ENCODE measurements at regions not wholly inside any gene's neighbourhood (a gene's known extent, or its start where the extent isn't known, plus 50 kb on each side); places are given as distances from the start of the nearest gene placed in this dataset.
"Not testable (repeated sequence)": the region's sequence is repeated elsewhere in the genome, so short reads cannot be mapped to it uniquely, and the experiment has no call there.

- DNase-seq (ENCODE audit: low spot score) = no peak
- no peak for ATAC-seq
Measured at GRCh38 chr5:122665051-122665450, 109.8 kb upstream of the SNX2 start.

- no peak for ATAC-seq
Measured at GRCh38 chr5:122668552-122668951, 106.3 kb upstream of the SNX2 start.

GRCh38 chr5:122669709-122670108 is 105.2 kb upstream of the SNX2 start:
- not testable (repeated sequence) for DNase-seq (ENCODE audit: low spot score); ATAC-seq

More at GRCh38 chr5:122668552-122668951, 106.3 kb upstream of the SNX2 start:
- DNase-seq (ENCODE audit: low spot score) = no peak

GRCh38 chr5:122673343-122673742 is 101.5 kb upstream of the SNX2 start:
- no peak for DNase-seq (ENCODE audit: low spot score)
- no peak for ATAC-seq

GRCh38 chr5:122674385-122674784 is 100.5 kb upstream of the SNX2 start:
- DNase-seq (ENCODE audit: low spot score) = no peak
- ATAC-seq = no peak

GRCh38 chr5:122680623-122681350 is 94.1 kb upstream of the SNX2 start:
- no peak for ATAC-seq
- no peak for DNase-seq (ENCODE audit: low spot score)

GRCh38 chr5:122683631-122684030 is 91.2 kb upstream of the SNX2 start:
- no peak for ATAC-seq
- DNase-seq (ENCODE audit: low spot score) = no peak

- DNase-seq (ENCODE audit: low spot score) (no peak), ATAC-seq (no peak)
Measured at GRCh38 chr5:122690266-122690665, 84.6 kb upstream of the SNX2 start.

GRCh38 chr5:122691931-122692330 is 82.9 kb upstream of the SNX2 start:
- ATAC-seq (no peak), DNase-seq (ENCODE audit: low spot score) (no peak)

- DNase-seq (ENCODE audit: low spot score) (no peak), ATAC-seq (no peak)
Measured at GRCh38 chr5:122693963-122694362, 80.9 kb upstream of the SNX2 start.

- ATAC-seq (no peak), DNase-seq (ENCODE audit: low spot score) (no peak)
Measured at GRCh38 chr5:122694884-122695283, 80.0 kb upstream of the SNX2 start.

- not testable (repeated sequence) for ATAC-seq; DNase-seq (ENCODE audit: low spot score)
Measured at GRCh38 chr5:122696735-122697134, 78.1 kb upstream of the SNX2 start.

- DNase-seq (ENCODE audit: low spot score) (no peak), ATAC-seq (no peak)
Measured at GRCh38 chr5:122697191-122697590, 77.7 kb upstream of the SNX2 start.

- DNase-seq (ENCODE audit: low spot score) (no peak), ATAC-seq (no peak)
Measured at GRCh38 chr5:122699201-122699600, 75.7 kb upstream of the SNX2 start.

GRCh38 chr5:122701640-122702523 is 73.0 kb upstream of the SNX2 start:
- DNase-seq (ENCODE audit: low spot score) (no peak), ATAC-seq (no peak)

- DNase-seq (ENCODE audit: low spot score) (no peak), ATAC-seq (no peak)
Measured at GRCh38 chr5:122702524-122702875, 72.4 kb upstream of the SNX2 start.

GRCh38 chr5:122703203-122703602 is 71.7 kb upstream of the SNX2 start:
- DNase-seq (ENCODE audit: low spot score) (no peak), ATAC-seq (peak; percentile 27)

GRCh38 chr5:122704247-122705036 is 70.4 kb upstream of the SNX2 start:
- DNase-seq (ENCODE audit: low spot score) (no peak), ATAC-seq (peak; percentile 83)

GRCh38 chr5:122705851-122706250 is 69.0 kb upstream of the SNX2 start:
- ATAC-seq = no peak
- no peak for DNase-seq (ENCODE audit: low spot score)

- no peak for ATAC-seq
- DNase-seq (ENCODE audit: low spot score) = no peak
Measured at GRCh38 chr5:122707796-122708195, 67.1 kb upstream of the SNX2 start.

GRCh38 chr5:122713041-122713440 is 61.8 kb upstream of the SNX2 start:
- DNase-seq (ENCODE audit: low spot score) = no peak
- ATAC-seq = no peak

Measured in left lobe of liver (tissue), 2 donors.